WTC11 (cell line): ENCODE measurements at regions not wholly inside any gene's neighbourhood (a gene's known extent, or its start where the extent isn't known, plus 50 kb on each side); places are given as distances from the start of the nearest gene placed in this dataset.

Experiments
- ATAC-seq: fragments of 200-7000 bp; cut with Tn5 transposase; 2 replicates; pipeline ENCODE4 v1.10.0; 2021; ENCODE audit warnings: mild to moderate bottlenecking, moderate library complexity
- CTCF ChIA-PET: fragments of 300-600 bp; sonication (Branson Sonifier 250); formaldehyde crosslinking; loops from one replicate; lab custom pipeline; 2021; ENCODE audit warnings: antibody characterized with exemption; lab: Charles Lee
- POLR2A ChIA-PET: fragments of 350-600 bp; sonication (Branson Sonifier 250); formaldehyde crosslinking; loops from one replicate; lab custom pipeline; 2021; ENCODE audit warnings: antibody characterized with exemption; lab: Charles Lee
- DNase-seq: peaks from one replicate; pipeline ENCODE4 v3.0.0; 2021; ENCODE audit warnings: low spot score
- H3K27ac Mint-ChIP-seq: 2 replicates; pipeline ENCODE4 v1.8.0; 2021; ENCODE audit warnings: mixed read lengths
- H3K27me3 Mint-ChIP-seq: 2 replicates; pipeline ENCODE4 v1.8.0; 2021; ENCODE audit warnings: low read depth, mild to moderate bottlenecking, moderate library complexity, mixed read lengths
- H3K36me3 Mint-ChIP-seq: 2 replicates; pipeline ENCODE4 v1.8.0; 2021; ENCODE audit warnings: mixed read lengths
- H3K4me1 Mint-ChIP-seq: 2 replicates; pipeline ENCODE4 v1.8.0; 2022; ENCODE audit warnings: mixed read lengths
- H3K4me3 Mint-ChIP-seq: 2 replicates; pipeline ENCODE4 v1.8.0; 2021; ENCODE audit warnings: mild to moderate bottlenecking, moderate library complexity, mixed read lengths
- H3K9me3 Mint-ChIP-seq: 2 replicates; pipeline ENCODE4 v1.8.0; 2021; ENCODE audit warnings: mixed read lengths
- ATF2 ChIP-seq: sonication (generic); formaldehyde crosslinking; IDR thresholded peaks from 2 replicates; pipeline ENCODE4 v1.8.1; 2022; ENCODE audit warnings: low read depth, missing genetic modification reagents, borderline replicate concordance
- CTCF ChIP-seq: fragments of 200-600 bp; IDR thresholded peaks from 2 replicates; pipeline ENCODE4 v1.8.0; 2022; ENCODE audit warnings: antibody characterized with exemption
- ELF4 ChIP-seq: sonication (generic); formaldehyde crosslinking; IDR thresholded peaks from 2 replicates; pipeline ENCODE4 v1.8.1; 2022; ENCODE audit warnings: low read depth, mild to moderate bottlenecking, moderate library complexity, missing genetic modification reagents
- HMGA2 ChIP-seq: fragments of 250-450 bp; sonication (Bioruptor Pico); IDR thresholded peaks from 2 replicates; pipeline ENCODE4 v1.4.0; 2021; ENCODE audit warnings: mild to moderate bottlenecking, moderate library complexity
- HMGXB4 ChIP-seq: sonication (generic); formaldehyde crosslinking; IDR thresholded peaks from 2 replicates; pipeline ENCODE4 v1.8.1; 2023; ENCODE audit warnings: mild to moderate bottlenecking, moderate library complexity, missing genetic modification reagents
- IRF1 ChIP-seq: sonication (generic); formaldehyde crosslinking; IDR thresholded peaks from 2 replicates; pipeline ENCODE4 v1.8.0; 2023; ENCODE audit warnings: missing genetic modification reagents
- IRF2 ChIP-seq: sonication (generic); formaldehyde crosslinking; IDR thresholded peaks from 2 replicates; pipeline ENCODE4 v1.8.0; 2022; ENCODE audit warnings: low read depth, missing genetic modification reagents, borderline replicate concordance
- KAT7 ChIP-seq: sonication (generic); formaldehyde crosslinking; IDR thresholded peaks from 2 replicates; pipeline ENCODE4 v1.8.1; 2023; ENCODE audit warnings: missing genetic modification reagents, mild to moderate bottlenecking, borderline replicate concordance
- NR2C2 ChIP-seq: sonication (generic); formaldehyde crosslinking; IDR thresholded peaks from 2 replicates; pipeline ENCODE4 v1.8.0; 2022; ENCODE audit warnings: mild to moderate bottlenecking, missing genetic modification reagents
- SOX15 ChIP-seq: fragments of 250-450 bp; sonication (Bioruptor Pico); IDR thresholded peaks from 2 replicates; pipeline ENCODE4 v1.9.0; 2021; ENCODE audit warnings: mild to moderate bottlenecking
- TCF7 ChIP-seq: sonication (generic); formaldehyde crosslinking; IDR thresholded peaks from 2 replicates; pipeline ENCODE4 v1.8.0; 2022; ENCODE audit warnings: mild to moderate bottlenecking, low read depth, missing genetic modification reagents, moderate library complexity
- USF1 ChIP-seq: sonication (generic); formaldehyde crosslinking; IDR thresholded peaks from 2 replicates; pipeline ENCODE4 v1.8.0; 2022; ENCODE audit warnings: mild to moderate bottlenecking, missing genetic modification reagents
- ZMAT4 ChIP-seq: fragments of 250-450 bp; sonication (Bioruptor Pico); IDR thresholded peaks from 2 replicates; pipeline ENCODE4 v1.9.0; 2021; ENCODE audit warnings: mild to moderate bottlenecking
- ZNF138 ChIP-seq: sonication (generic); formaldehyde crosslinking; conservative IDR thresholded peaks from 2 replicates; pipeline ENCODE4 v1.8.1; 2022; ENCODE audit warnings: mild to moderate bottlenecking, moderate library complexity, missing genetic modification reagents
- ZNF281 ChIP-seq: sonication (generic); formaldehyde crosslinking; IDR thresholded peaks from 2 replicates; pipeline ENCODE4 v1.8.0; 2023; ENCODE audit warnings: mild to moderate bottlenecking, missing genetic modification reagents

- DNase-seq (no peak), ATAC-seq (no peak)
- no peak overlapping the region for H3K27ac Mint-ChIP-seq
- peaks cover 3% of the 10 kb centered on the region; the same call in 1 of the 2 replicates for H3K27me3 Mint-ChIP-seq
- no peak overlapping the region for H3K4me3 Mint-ChIP-seq
- H3K36me3 Mint-ChIP-seq = peaks cover 34% of the 10 kb centered on the region
- TF ChIP-seq HMGXB4 (CRISPR knock-in tag) = no peak
- peaks cover 49% of the 10 kb centered on the region for H3K9me3 Mint-ChIP-seq
- ChIA-PET POLR2A (no interaction called here), CTCF (no interaction called here)
- no peaks in the 10 kb centered on the region for H3K4me1 Mint-ChIP-seq
Observed at GRCh38 chr4:153971899-153972298, 183.0 kb upstream of the SFRP2 start.

GRCh38 chr4:153970169-153970568 is 181.3 kb upstream of the SFRP2 start:
- Mint-ChIP-seq H3K4me3 (no peak overlapping the region), H3K36me3 (peaks cover 19% of the 10 kb centered on the region), H3K27me3 (peaks cover 3% of the 10 kb centered on the region; the same call in 1 of the 2 replicates), H3K9me3 (peaks cover 33% of the 10 kb centered on the region), H3K27ac (no peak overlapping the region), H3K4me1 (no peaks in the 10 kb centered on the region)
- CTCF ChIA-PET = no interaction called here
- ATAC-seq = no peak
- TF ChIP-seq IRF1 (CRISPR knock-in tag) = no peak
- no peak for TF ChIP-seq ZMAT4 (CRISPR knock-in tag)
- TF ChIP-seq IRF2 (CRISPR knock-in tag) = no peak
- TF ChIP-seq NR2C2 = no peak
- TF ChIP-seq TCF7 (CRISPR knock-in tag) = no peak
- no peak for TF ChIP-seq SOX15 (CRISPR knock-in tag)
- no peak for TF ChIP-seq USF1 (CRISPR knock-in tag)
- TF ChIP-seq HMGA2 (CRISPR knock-in tag) = no peak
- no peak for TF ChIP-seq ZNF281 (CRISPR knock-in tag)
- no peak for TF ChIP-seq ZNF138
- TF ChIP-seq CTCF = no peak
- TF ChIP-seq ELF4 (CRISPR knock-in tag) = no peak
- TF ChIP-seq ATF2 (CRISPR knock-in tag) = no peak
- no peak for TF ChIP-seq KAT7 (CRISPR knock-in tag)
- DNase-seq = no peak
- POLR2A ChIA-PET = no interaction called here
